IMR-90 (cell line): ENCODE measurements at regions not wholly inside any gene's neighbourhood (a gene's known extent, or its start where the extent isn't known, plus 50 kb on each side); places are given as distances from the start of the nearest gene placed in this dataset.

Source experiments
- ATAC-seq: fragments of 200-7000 bp; cut with Tn5 transposase; 2 replicates; pipeline ENCODE4 v1.9.1; 2020; ENCODE audit warnings: low read depth, mild to moderate bottlenecking, moderate library complexity
- BruUV-seq: library from RNA; stranded (reverse); fragments of 400-500 nt; replicated peaks from 2 replicates; lab custom pipeline; 2021; lab: Mats Ljungman, UMichigan
- CTCF ChIA-PET: fragments of 300-600 bp; formaldehyde crosslinking; extraction: SDS; loops from one replicate; lab custom pipeline; 2021; ENCODE audit warnings: antibody characterized with exemption; lab: Yijun Ruan, JAX
- POLR2A ChIA-PET: fragments of 300-600 bp; sonication (Branson Sonifier 250); formaldehyde crosslinking; loops from one replicate; lab custom pipeline; 2022; ENCODE audit warnings: antibody characterized with exemption; ENCODE audit not compliant: unreplicated experiment; lab: Charles Lee
- DNase-seq: peaks from one replicate; pipeline ENCODE4 v3.0.0; 2013
- H2AFZ ChIP-seq: replicated peaks from 2 replicates; pipeline ENCODE3; 2013; ENCODE audit warnings: low read length, mild to moderate bottlenecking; ENCODE audit not compliant: poor library complexity
- H2AK5ac ChIP-seq: 2 replicates; pipeline ENCODE4 v1.6.1; 2013; ENCODE audit warnings: low read depth, low read length, inconsistent platforms
- H2AK9ac ChIP-seq: replicated peaks from 2 replicates; pipeline ENCODE3; 2013; ENCODE audit warnings: mild to moderate bottlenecking, low read depth, low read length, moderate library complexity; ENCODE audit not compliant: poor library complexity
- H2BK120ac ChIP-seq: 2 replicates; pipeline ENCODE4 v1.6.1; 2013; ENCODE audit warnings: low read depth, low read length, inconsistent platforms
- H2BK15ac ChIP-seq: 3 replicates; pipeline ENCODE4 v1.6.1; 2013; ENCODE audit warnings: low read depth, low read length, inconsistent platforms
- H2BK20ac ChIP-seq: 2 replicates; pipeline ENCODE4 v1.6.1; 2013; ENCODE audit warnings: low read depth, mild to moderate bottlenecking, inconsistent platforms, low read length, moderate library complexity
- H2BK5ac ChIP-seq: 2 replicates; pipeline ENCODE4 v1.6.1; 2013; ENCODE audit warnings: mild to moderate bottlenecking, low read depth, low read length, inconsistent platforms; ENCODE audit not compliant: poor library complexity, severe bottlenecking
- H3K14ac ChIP-seq: replicated peaks from 2 replicates; pipeline ENCODE4 v1.6.1; 2013; ENCODE audit warnings: low read depth, low read length, inconsistent platforms
- H3K18ac ChIP-seq: 2 replicates; pipeline ENCODE4 v1.6.1; 2013; ENCODE audit warnings: low read depth, low read length, control low read depth
- H3K23ac ChIP-seq: 2 replicates; pipeline ENCODE4 v1.6.1; 2013; ENCODE audit warnings: low read depth, low read length, inconsistent platforms
- H3K27ac ChIP-seq: 2 replicates; pipeline ENCODE4 v1.5.1; 2013; ENCODE audit warnings: mild to moderate bottlenecking, control low read depth, low read length; ENCODE audit not compliant: insufficient read depth
- H3K27me3 ChIP-seq: 2 replicates; pipeline ENCODE4 v1.6.1; 2013; ENCODE audit warnings: low read length; ENCODE audit not compliant: control insufficient read depth, insufficient read depth
- H3K36me3 ChIP-seq: 2 replicates; pipeline ENCODE4 v1.6.1; 2013; ENCODE audit warnings: low read length, mixed read lengths; ENCODE audit not compliant: control insufficient read depth, insufficient read depth
- H3K4ac ChIP-seq: 2 replicates; pipeline ENCODE4 v1.6.1; 2013; ENCODE audit warnings: low read depth, low read length, inconsistent platforms
- H3K4me1 ChIP-seq: 2 replicates; pipeline ENCODE4 v1.6.1; 2013; ENCODE audit warnings: low read length, mixed read lengths; ENCODE audit not compliant: control insufficient read depth, insufficient read depth
- H3K4me2 ChIP-seq: 2 replicates; pipeline ENCODE4 v1.6.1; 2013; ENCODE audit warnings: low read depth, mild to moderate bottlenecking, control low read depth, low read length, moderate library complexity
- H3K4me3 ChIP-seq: 2 replicates; pipeline ENCODE4 v1.5.1; 2013; ENCODE audit warnings: low read depth, mild to moderate bottlenecking, control low read depth, low read length, moderate library complexity; ENCODE audit not compliant: insufficient read depth
- H3K56ac ChIP-seq: 2 replicates; pipeline ENCODE4 v1.6.1; 2013; ENCODE audit warnings: low read length, inconsistent platforms; ENCODE audit not compliant: insufficient read depth; ENCODE audit errors: extremely low read depth
- H3K79me1 ChIP-seq, 2 experiments: 2 replicates each; pipeline ENCODE4 v1.6.1; 2013; ENCODE audit warnings: low read length in 2 of 2, inconsistent platforms in 1 of 2, low read depth in 1 of 2
- H3K9ac ChIP-seq: 2 replicates; pipeline ENCODE4 v1.6.1; 2013; ENCODE audit warnings: low read depth, low read length, control low read depth
- H3K9me1 ChIP-seq: 2 replicates; pipeline ENCODE4 v1.6.1; 2013; ENCODE audit warnings: low read length, inconsistent platforms; ENCODE audit not compliant: insufficient read depth
- H3K9me3 ChIP-seq: 2 replicates; pipeline ENCODE4 v1.6.1; 2013; ENCODE audit warnings: low read length; ENCODE audit not compliant: control insufficient read depth, insufficient read depth
- H4K20me1 ChIP-seq: 2 replicates; pipeline ENCODE4 v1.6.1; 2013; ENCODE audit warnings: low read length, inconsistent platforms; ENCODE audit not compliant: insufficient read depth
- H4K5ac ChIP-seq: 2 replicates; pipeline ENCODE4 v1.6.1; 2013; ENCODE audit warnings: mild to moderate bottlenecking, low read depth, low read length, control low read depth
- H4K8ac ChIP-seq, 2 experiments: 2 replicates each; pipeline ENCODE4 v1.6.1; 2013; ENCODE audit warnings: low read depth in 2 of 2, low read length in 2 of 2, control low read depth in 1 of 2, inconsistent platforms in 1 of 2
- H4K91ac ChIP-seq: 2 replicates; pipeline ENCODE4 v1.6.1; 2013; ENCODE audit warnings: low read depth, low read length, inconsistent platforms; ENCODE audit not compliant: insufficient read depth
- BHLHE40 ChIP-seq: fragments of 150-350 bp; IDR thresholded peaks from 2 replicates; pipeline ENCODE4 v1.6.1; 2016; ENCODE audit warnings: mild to moderate bottlenecking, low read depth, low read length
- CEBPB ChIP-seq: IDR thresholded peaks from 2 replicates; pipeline ENCODE4 v1.6.1; 2012; ENCODE audit warnings: low read depth, low read length, improper control_type of control experiment
- CHD1 ChIP-seq: IDR thresholded peaks from 2 replicates; pipeline ENCODE4 v1.6.1; 2012; ENCODE audit warnings: low read depth, low read length, improper control_type of control experiment
- FOS ChIP-seq: fragments of 150-350 bp; IDR thresholded peaks from 2 replicates; pipeline ENCODE4 v1.6.1; 2016; ENCODE audit warnings: low read depth, low read length
- MAFK ChIP-seq: IDR thresholded peaks from 2 replicates; pipeline ENCODE4 v1.6.1; 2012; ENCODE audit warnings: low read depth, low read length, improper control_type of control experiment
- MXI1 ChIP-seq: IDR thresholded peaks from 2 replicates; pipeline ENCODE4 v1.6.1; 2012; ENCODE audit warnings: low read depth, mild to moderate bottlenecking, low read length, moderate library complexity, borderline replicate concordance
- NFE2L2 ChIP-seq: fragments of 150-350 bp; IDR thresholded peaks from 2 replicates; pipeline ENCODE4 v1.6.1; 2016; ENCODE audit warnings: low read depth, mild to moderate bottlenecking, low read length
- POLR2A ChIP-seq: IDR thresholded peaks from 2 replicates; pipeline ENCODE4 v1.6.1; 2012; ENCODE audit warnings: mild to moderate bottlenecking, low read depth, low read length
- RCOR1 ChIP-seq: IDR thresholded peaks from 2 replicates; pipeline ENCODE4 v1.6.1; 2012; ENCODE audit warnings: mild to moderate bottlenecking, low read length, improper control_type of control experiment; ENCODE audit not compliant: insufficient replicate concordance
- SMC3 ChIP-seq: fragments of 150-350 bp; IDR thresholded peaks from 2 replicates; pipeline ENCODE4 v1.6.1; 2016; ENCODE audit warnings: low read depth, mild to moderate bottlenecking, antibody characterized with exemption, low read length, moderate library complexity
- WGBS, 2 experiments: methylation state at CpG; one replicate each; pipeline versions ENCODE4 v1.1.5 to v1.1.7; 2013; ENCODE audit warnings: missing lambda C conversion rate in 2 of 2; ENCODE audit not compliant: insufficient read length in 1 of 2; ENCODE audit errors: extremely low coverage in 2 of 2; 5-methylcytosine and 5-hydroxymethylcytosine counted together
- dilution Hi-C: fragments of 300-500 bp; cut with HindIII; formaldehyde crosslinking; loops from one replicate; pipeline ENCODE4 v1.14.3; 2018; ENCODE audit warnings: low sequenced_read_pairs; ENCODE audit not compliant: unreplicated experiment
- in situ Hi-C: fragments of 300-500 bp; cut with MboI; formaldehyde crosslinking; loops from 3 replicates; pipeline ENCODE4 v1.14.3; 2019; ENCODE audit warnings: low sequenced_read_pairs, inconsistent platforms, mixed read lengths
- intact Hi-C: fragments of 100-400 bp; cut with micrococcal nuclease; formaldehyde crosslinking; loops from 2 replicates; pipeline ENCODE4 v1.10.0; 2022
- TF ChIP-seq, protein P1 (sequence below): conservative IDR thresholded peaks from 2 replicates; pipeline ENCODE4 v1.5.1; 2012; ENCODE audit warnings: mild to moderate bottlenecking, low read depth, low read length, improper control_type of control experiment
- TF ChIP-seq, protein P2 (sequence below): fragments of 150-350 bp; IDR thresholded peaks from 2 replicates; pipeline ENCODE4 v1.6.1; 2017; ENCODE audit warnings: mild to moderate bottlenecking, antibody characterized with exemption, low read length, low read depth

DNA sequence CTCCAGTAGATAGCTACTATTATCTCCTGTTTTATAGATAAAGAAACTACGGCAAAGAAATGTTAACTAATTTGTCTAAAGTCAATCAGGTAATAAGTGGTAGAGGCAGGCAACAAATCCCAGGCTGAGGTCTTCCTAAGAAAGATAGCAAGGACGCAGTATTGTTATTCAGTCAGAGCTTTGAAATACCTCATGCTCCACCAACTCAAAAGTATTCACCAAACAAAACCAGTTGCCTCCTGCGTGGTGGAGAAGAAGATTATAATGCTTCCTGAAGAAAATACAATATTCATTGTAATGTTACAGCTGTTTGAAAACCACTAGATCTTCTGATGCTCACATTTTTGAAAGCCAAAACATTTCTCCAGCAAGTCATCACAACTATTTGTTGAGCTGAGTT, 138.2 kb upstream of the CNTN4 start:
- CTCF ChIA-PET, result no interaction called here

More for the DNA sequence above, 138.2 kb upstream of the CNTN4 start:
- Histone ChIP-seq H2AFZ (no peak overlapping the region), H3K23ac (no peak overlapping the region), H3K56ac (no peak overlapping the region), H4K8ac (no peak overlapping the region), H3K9me3 (peaks cover 8% of the 10 kb centered on the region), H3K9me1 (no peaks in the 10 kb centered on the region), H3K36me3 (no peaks in the 10 kb centered on the region), H3K14ac (no peak overlapping the region), H3K4me3 (no peak overlapping the region), H3K4ac (no peak overlapping the region), H3K18ac (no peak overlapping the region), H4K5ac (no peak overlapping the region), H2BK5ac (no peak overlapping the region), H2BK20ac (no peak overlapping the region), H3K4me1 (no peaks in the 10 kb centered on the region), H4K20me1 (no peaks in the 10 kb centered on the region), H4K91ac (no peak overlapping the region), H2AK9ac (no peak overlapping the region), H3K4me2 (no peak overlapping the region), H3K27me3 (no peaks in the 10 kb centered on the region), H2BK120ac (no peak overlapping the region), H3K27ac (no peak overlapping the region), H2BK15ac (no peak overlapping the region), H3K79me1 (no peaks in the 10 kb centered on the region), H3K9ac (no peak overlapping the region), H2AK5ac (no peak overlapping the region)
- dilution Hi-C loops (no loop called here), in situ Hi-C loops (no loop called here), intact Hi-C loops (no loop called here)
- no peak for ATAC-seq
- no peak for DNase-seq
- no TSS peak for BruUV-seq
- no CpG with 5 or more reads among the region's 3 CpGs for WGBS, 2 experiments
- POLR2A ChIA-PET, result no interaction called here
- TF ChIP-seq POLR2A (no peak), BHLHE40 (no peak), CEBPB (no peak), FOS (no peak), RCOR1 (no peak), MAFK (no peak), MXI1 (no peak), SMC3 (no peak), CHD1 (no peak), NFE2L2 (no peak)
- TF ChIP-seq, protein P1, sequence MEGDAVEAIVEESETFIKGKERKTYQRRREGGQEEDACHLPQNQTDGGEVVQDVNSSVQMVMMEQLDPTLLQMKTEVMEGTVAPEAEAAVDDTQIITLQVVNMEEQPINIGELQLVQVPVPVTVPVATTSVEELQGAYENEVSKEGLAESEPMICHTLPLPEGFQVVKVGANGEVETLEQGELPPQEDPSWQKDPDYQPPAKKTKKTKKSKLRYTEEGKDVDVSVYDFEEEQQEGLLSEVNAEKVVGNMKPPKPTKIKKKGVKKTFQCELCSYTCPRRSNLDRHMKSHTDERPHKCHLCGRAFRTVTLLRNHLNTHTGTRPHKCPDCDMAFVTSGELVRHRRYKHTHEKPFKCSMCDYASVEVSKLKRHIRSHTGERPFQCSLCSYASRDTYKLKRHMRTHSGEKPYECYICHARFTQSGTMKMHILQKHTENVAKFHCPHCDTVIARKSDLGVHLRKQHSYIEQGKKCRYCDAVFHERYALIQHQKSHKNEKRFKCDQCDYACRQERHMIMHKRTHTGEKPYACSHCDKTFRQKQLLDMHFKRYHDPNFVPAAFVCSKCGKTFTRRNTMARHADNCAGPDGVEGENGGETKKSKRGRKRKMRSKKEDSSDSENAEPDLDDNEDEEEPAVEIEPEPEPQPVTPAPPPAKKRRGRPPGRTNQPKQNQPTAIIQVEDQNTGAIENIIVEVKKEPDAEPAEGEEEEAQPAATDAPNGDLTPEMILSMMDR, result no peak
- TF ChIP-seq, protein P2, sequence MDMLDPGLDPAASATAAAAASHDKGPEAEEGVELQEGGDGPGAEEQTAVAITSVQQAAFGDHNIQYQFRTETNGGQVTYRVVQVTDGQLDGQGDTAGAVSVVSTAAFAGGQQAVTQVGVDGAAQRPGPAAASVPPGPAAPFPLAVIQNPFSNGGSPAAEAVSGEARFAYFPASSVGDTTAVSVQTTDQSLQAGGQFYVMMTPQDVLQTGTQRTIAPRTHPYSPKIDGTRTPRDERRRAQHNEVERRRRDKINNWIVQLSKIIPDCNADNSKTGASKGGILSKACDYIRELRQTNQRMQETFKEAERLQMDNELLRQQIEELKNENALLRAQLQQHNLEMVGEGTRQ, result no peak
